Neural crest cell (in vitro differentiated cells): ENCODE measurements at regions not wholly inside any gene's neighbourhood (a gene's known extent, or its start where the extent isn't known, plus 50 kb on each side); places are given as distances from the start of the nearest gene placed in this dataset.
A peak's percentile ranks its signal among the peaks of the same experiment; 100 is the strongest.
"Not testable (repeated sequence)": the region's sequence is repeated elsewhere in the genome, so short reads cannot be mapped to it uniquely, and the experiment has no call there.

Experiments used
- DNase-seq: peaks from one replicate; pipeline ENCODE4 v3.0.0; 2021; ENCODE audit warnings: low read depth, mixed read lengths, low spot score
- H3K27ac Mint-ChIP-seq: one replicate; pipeline ENCODE4 v1.8.0; 2021; ENCODE audit warnings: mild to moderate bottlenecking, mixed read lengths; ENCODE audit not compliant: unreplicated experiment
- H3K27me3 Mint-ChIP-seq: 2 replicates; pipeline ENCODE4 v1.8.0; 2021; ENCODE audit warnings: low read depth, mild to moderate bottlenecking, mixed read lengths
- H3K36me3 Mint-ChIP-seq: 2 replicates; pipeline ENCODE4 v1.8.0; 2021; ENCODE audit warnings: low read depth, mild to moderate bottlenecking, mixed read lengths
- H3K4me1 Mint-ChIP-seq: 2 replicates; pipeline ENCODE4 v1.8.0; 2021; ENCODE audit warnings: mixed read lengths
- H3K4me3 Mint-ChIP-seq: one replicate; pipeline ENCODE4 v1.8.0; 2021; ENCODE audit warnings: mild to moderate bottlenecking, mixed read lengths
- H3K9me3 Mint-ChIP-seq: 2 replicates; pipeline ENCODE4 v1.8.0; 2021; ENCODE audit warnings: mixed read lengths
- CTCF ChIP-seq: fragments of 200-600 bp; sonication (generic); conservative IDR thresholded peaks from 2 replicates; pipeline ENCODE4 v1.5.0; 2021; ENCODE audit warnings: antibody characterized with exemption, mild to moderate bottlenecking

GRCh38 chr6:63467247-63467954 lies 104.9 kb upstream of the LOC128125822 start:
- no peaks in the 10 kb centered on the region for H3K27me3 Mint-ChIP-seq
- no peaks in the 10 kb centered on the region for H3K36me3 Mint-ChIP-seq
- H3K27ac Mint-ChIP-seq: no peak overlapping the region
- H3K9me3 Mint-ChIP-seq: no peaks in the 10 kb centered on the region
- no peaks in the 10 kb centered on the region for H3K4me1 Mint-ChIP-seq
- H3K4me3 Mint-ChIP-seq: no peak overlapping the region
- TF ChIP-seq CTCF: no peak
- DNase-seq: no peak

- H3K4me3 Mint-ChIP-seq, DNase-seq, H3K36me3 Mint-ChIP-seq, H3K4me1 Mint-ChIP-seq, H3K9me3 Mint-ChIP-seq, H3K27me3 Mint-ChIP-seq, H3K27ac Mint-ChIP-seq: not testable (repeated sequence)
Measured at GRCh38 chr6:63471145-63471544, 101.1 kb upstream of the LOC128125822 start.

GRCh38 chr6:63471654-63472053 lies 100.6 kb upstream of the LOC128125822 start:
- Mint-ChIP-seq H3K4me1 (peaks cover 6% of the 10 kb centered on the region), H3K27ac (no peak overlapping the region), H3K9me3 (no peaks in the 10 kb centered on the region), H3K36me3 (no peaks in the 10 kb centered on the region), H3K4me3 (no peak overlapping the region), H3K27me3 (no peaks in the 10 kb centered on the region)
- no peak for TF ChIP-seq CTCF
- no peak for DNase-seq

GRCh38 chr6:63475707-63476106 lies 96.6 kb upstream of the LOC128125822 start:
- Mint-ChIP-seq H3K27ac (peak overlapping the region; percentile 78), H3K9me3 (no peaks in the 10 kb centered on the region), H3K27me3 (no peaks in the 10 kb centered on the region), H3K4me1 (peaks cover 6% of the 10 kb centered on the region), H3K36me3 (no peaks in the 10 kb centered on the region), H3K4me3 (no peak overlapping the region)
- TF ChIP-seq CTCF: no peak
- DNase-seq: no peak

- DNase-seq: no peak
- TF ChIP-seq CTCF: no peak
- H3K27me3 Mint-ChIP-seq: no peaks in the 10 kb centered on the region
- H3K27ac Mint-ChIP-seq: no peak overlapping the region
- H3K36me3 Mint-ChIP-seq: no peaks in the 10 kb centered on the region
- H3K4me1 Mint-ChIP-seq: peaks cover 6% of the 10 kb centered on the region
- H3K4me3 Mint-ChIP-seq: no peak overlapping the region
- no peaks in the 10 kb centered on the region for H3K9me3 Mint-ChIP-seq
Measured at GRCh38 chr6:63476302-63476701, 96.0 kb upstream of the LOC128125822 start.

- H3K27ac Mint-ChIP-seq: no peak overlapping the region
- no peak for TF ChIP-seq CTCF
- DNase-seq: no peak
- no peaks in the 10 kb centered on the region for H3K9me3 Mint-ChIP-seq
- no peak overlapping the region for H3K4me3 Mint-ChIP-seq
- H3K36me3 Mint-ChIP-seq: no peaks in the 10 kb centered on the region
- H3K4me1 Mint-ChIP-seq: peaks cover 6% of the 10 kb centered on the region
- no peaks in the 10 kb centered on the region for H3K27me3 Mint-ChIP-seq
Measured at GRCh38 chr6:63477422-63478040, 94.7 kb upstream of the LOC128125822 start.
